HepG2 (cell line): ENCODE measurements at regions not wholly inside any gene's neighbourhood (a gene's known extent, or its start where the extent isn't known, plus 50 kb on each side); places are given as distances from the start of the nearest gene placed in this dataset.

Experiments used
- CREB1 ChIP-seq, 2 experiments: fragments of 450-650 bp in 1 of 2; IDR thresholded peaks; 2 replicates each; pipeline ENCODE4 v1.6.1; 2016 to 2017; ENCODE audit warnings: control low read depth in 1 of 2, mild to moderate bottlenecking in 1 of 2, missing compliant biosample characterization in 1 of 2, missing genetic modification characterization in 1 of 2
- ELF1 ChIP-seq: sonication (generic); formaldehyde crosslinking; IDR thresholded peaks from 2 replicates; pipeline ENCODE4 v1.4.0; 2020; ENCODE audit warnings: missing genetic modification reagents
- GABPB1 ChIP-seq: IDR thresholded peaks from 2 replicates; pipeline ENCODE4 v1.6.1; 2016; ENCODE audit warnings: mild to moderate bottlenecking, missing genetic modification reagents, moderate library complexity, missing compliant biosample characterization
- MYC ChIP-seq: sonication (generic); formaldehyde crosslinking; IDR thresholded peaks from 2 replicates; pipeline ENCODE4 v1.9.0; 2021; ENCODE audit warnings: missing genetic modification reagents, borderline replicate concordance
- PHF21A ChIP-seq: sonication (generic); formaldehyde crosslinking; IDR thresholded peaks from 2 replicates; pipeline ENCODE4 v1.5.0; 2020; ENCODE audit warnings: mild to moderate bottlenecking, missing genetic modification reagents
- RBM22 ChIP-seq: fragments of 200-400 bp; formaldehyde crosslinking; optimal IDR thresholded peaks from 2 replicates; pipeline ENCODE3; 2017; ENCODE audit warnings: mild to moderate bottlenecking, low read length, moderate library complexity
- REPIN1 ChIP-seq: sonication (generic); formaldehyde crosslinking; IDR thresholded peaks from 2 replicates; pipeline ENCODE4 v1.8.0; 2022; ENCODE audit warnings: missing genetic modification reagents, low read depth, mild to moderate bottlenecking, borderline replicate concordance
- SOX13 ChIP-seq, 3 experiments: fragments of 450-650 bp in 1 of 3; sonication (generic) in 1 of 3; formaldehyde crosslinking in 1 of 3; IDR thresholded peaks in 2 of 3; conservative IDR thresholded peaks in 1 of 3; 2 replicates each; pipeline versions ENCODE4 v1.5.0 to v1.6.1; 2016 to 2020; ENCODE audit warnings: antibody characterized with exemption in 1 of 3, mild to moderate bottlenecking in 1 of 3, missing compliant biosample characterization in 1 of 3, missing genetic modification reagents in 1 of 3, moderate library complexity in 1 of 3
- SUZ12 ChIP-seq: fragments of 150-350 bp; IDR thresholded peaks from 2 replicates; pipeline ENCODE4 v1.6.1; 2014; ENCODE audit warnings: low read depth, low read length
- TCF12 ChIP-seq, 2 experiments: fragments of 450-650 bp in 1 of 2; sonication (generic) in 1 of 2; formaldehyde crosslinking in 1 of 2; IDR thresholded peaks; 2 replicates each; pipeline versions ENCODE4 v1.6.1 to v1.8.0; 2017 to 2022; ENCODE audit warnings: antibody characterized with exemption in 1 of 2, mild to moderate bottlenecking in 1 of 2, missing genetic modification reagents in 1 of 2, moderate library complexity in 1 of 2
- XRCC5 ChIP-seq: fragments of 200-400 bp; formaldehyde crosslinking; optimal IDR thresholded peaks from 2 replicates; pipeline ENCODE3; 2017; ENCODE audit warnings: mild to moderate bottlenecking, low read length
- YEATS2 ChIP-seq: sonication (generic); formaldehyde crosslinking; IDR thresholded peaks from 2 replicates; pipeline ENCODE4 v1.4.0; 2020; ENCODE audit warnings: missing genetic modification reagents, borderline replicate concordance
- ZBTB20 ChIP-seq: sonication (generic); formaldehyde crosslinking; IDR thresholded peaks from 2 replicates; pipeline ENCODE4 v1.8.1; 2023; ENCODE audit warnings: missing genetic modification reagents, low read depth, mild to moderate bottlenecking, borderline replicate concordance
- ZFP36L1 ChIP-seq: sonication (generic); formaldehyde crosslinking; IDR thresholded peaks from 2 replicates; pipeline ENCODE4 v1.8.0; 2022; ENCODE audit warnings: mild to moderate bottlenecking, missing genetic modification reagents, moderate library complexity
- ZIK1 ChIP-seq: sonication (generic); formaldehyde crosslinking; IDR thresholded peaks from 2 replicates; pipeline ENCODE4 v1.5.0; 2020; ENCODE audit warnings: mild to moderate bottlenecking, low read depth, missing genetic modification reagents, borderline replicate concordance
- ZNF33B ChIP-seq: sonication (generic); formaldehyde crosslinking; IDR thresholded peaks from 2 replicates; pipeline ENCODE4 v1.5.1; 2020; ENCODE audit warnings: mild to moderate bottlenecking, missing genetic modification reagents
- TF ChIP-seq, protein P1 (sequence below): sonication (generic); formaldehyde crosslinking; IDR thresholded peaks from 2 replicates; pipeline ENCODE4 v1.9.0; 2022; ENCODE audit warnings: missing genetic modification reagents, mild to moderate bottlenecking, borderline replicate concordance
- TF ChIP-seq, protein P2 (sequence below): sonication (generic); formaldehyde crosslinking; IDR thresholded peaks from 2 replicates; pipeline ENCODE4 v1.4.0; 2020; ENCODE audit warnings: missing genetic modification reagents, borderline replicate concordance
- TF ChIP-seq, protein P3 (sequence below): sonication (generic); formaldehyde crosslinking; IDR thresholded peaks from 2 replicates; pipeline ENCODE4 v1.4.0; 2020; ENCODE audit warnings: missing genetic modification reagents, borderline replicate concordance
- TF ChIP-seq, protein P4 (sequence below): sonication (generic); formaldehyde crosslinking; IDR thresholded peaks from 2 replicates; pipeline ENCODE4 v1.4.0; 2020; ENCODE audit warnings: missing genetic modification reagents

DNA sequence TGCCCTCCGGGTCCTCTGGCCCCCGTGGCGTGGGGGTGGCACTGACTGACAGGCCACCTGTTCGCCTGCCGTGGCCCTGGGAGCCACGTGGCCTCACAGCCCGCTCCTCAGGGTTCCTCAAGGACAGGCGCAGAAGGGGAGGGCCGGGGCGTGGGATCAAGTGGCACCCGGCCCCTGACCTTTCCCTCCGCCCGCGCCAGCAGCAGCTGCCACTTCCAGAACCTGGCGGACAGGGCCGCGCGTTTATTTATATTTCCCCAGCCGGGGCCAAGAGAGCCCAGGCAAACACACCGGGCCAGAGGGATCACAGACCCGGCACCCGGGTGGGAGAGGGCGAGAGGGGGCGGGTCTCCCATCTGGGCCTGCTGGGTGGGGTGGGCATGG is 92.6 kb downstream of the RFLNA start (continued):
- TF ChIP-seq, protein P1, sequence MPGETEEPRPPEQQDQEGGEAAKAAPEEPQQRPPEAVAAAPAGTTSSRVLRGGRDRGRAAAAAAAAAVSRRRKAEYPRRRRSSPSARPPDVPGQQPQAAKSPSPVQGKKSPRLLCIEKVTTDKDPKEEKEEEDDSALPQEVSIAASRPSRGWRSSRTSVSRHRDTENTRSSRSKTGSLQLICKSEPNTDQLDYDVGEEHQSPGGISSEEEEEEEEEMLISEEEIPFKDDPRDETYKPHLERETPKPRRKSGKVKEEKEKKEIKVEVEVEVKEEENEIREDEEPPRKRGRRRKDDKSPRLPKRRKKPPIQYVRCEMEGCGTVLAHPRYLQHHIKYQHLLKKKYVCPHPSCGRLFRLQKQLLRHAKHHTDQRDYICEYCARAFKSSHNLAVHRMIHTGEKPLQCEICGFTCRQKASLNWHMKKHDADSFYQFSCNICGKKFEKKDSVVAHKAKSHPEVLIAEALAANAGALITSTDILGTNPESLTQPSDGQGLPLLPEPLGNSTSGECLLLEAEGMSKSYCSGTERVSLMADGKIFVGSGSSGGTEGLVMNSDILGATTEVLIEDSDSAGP (CRISPR knock-in tag) = peak; percentile 41; the same call in 1 of the 2 replicates
- TF ChIP-seq SUZ12 (no peak), ZBTB20 (peak; percentile 39; the same call in 1 of the 2 replicates), RBM22 (peak; percentile 38), ZIK1 (CRISPR knock-in tag) (no peak), MYC (peak; percentile 85), PHF21A (peak; percentile 73), ELF1 (no peak), REPIN1 (CRISPR knock-in tag) (0 out of 2 replicates have a peak, but pooled peaks have one; percentile 33), ZNF33B (CRISPR knock-in tag) (0 out of 2 replicates have a peak, but pooled peaks have one; percentile 50), XRCC5 (peak; percentile 41), GABPB1 (CRISPR knock-in tag) (peak; percentile 43; the same call in 1 of the 2 replicates), TCF12 (IDR thresholded peaks at IDR 0.05) (no peak), TCF12 (CRISPR knock-in tag; IDR thresholded peaks at IDR 0.05) (no peak), SOX13 (IDR thresholded peaks at IDR 0.05) (no peak), SOX13 (CRISPR knock-in tag; conservative IDR thresholded peaks at IDR 0.05 in 1 of 2, IDR thresholded peaks at IDR 0.05 in 1 of 2) (peak in 1 of 2 experiments; percentile 35; a peak in 1 of 4 replicates), CREB1 (IDR thresholded peaks at IDR 0.05) (no peak), CREB1 (CRISPR knock-in tag; IDR thresholded peaks at IDR 0.05) (no peak), YEATS2 (no peak), ZFP36L1 (CRISPR knock-in tag) (no peak)
- TF ChIP-seq, protein P2, sequence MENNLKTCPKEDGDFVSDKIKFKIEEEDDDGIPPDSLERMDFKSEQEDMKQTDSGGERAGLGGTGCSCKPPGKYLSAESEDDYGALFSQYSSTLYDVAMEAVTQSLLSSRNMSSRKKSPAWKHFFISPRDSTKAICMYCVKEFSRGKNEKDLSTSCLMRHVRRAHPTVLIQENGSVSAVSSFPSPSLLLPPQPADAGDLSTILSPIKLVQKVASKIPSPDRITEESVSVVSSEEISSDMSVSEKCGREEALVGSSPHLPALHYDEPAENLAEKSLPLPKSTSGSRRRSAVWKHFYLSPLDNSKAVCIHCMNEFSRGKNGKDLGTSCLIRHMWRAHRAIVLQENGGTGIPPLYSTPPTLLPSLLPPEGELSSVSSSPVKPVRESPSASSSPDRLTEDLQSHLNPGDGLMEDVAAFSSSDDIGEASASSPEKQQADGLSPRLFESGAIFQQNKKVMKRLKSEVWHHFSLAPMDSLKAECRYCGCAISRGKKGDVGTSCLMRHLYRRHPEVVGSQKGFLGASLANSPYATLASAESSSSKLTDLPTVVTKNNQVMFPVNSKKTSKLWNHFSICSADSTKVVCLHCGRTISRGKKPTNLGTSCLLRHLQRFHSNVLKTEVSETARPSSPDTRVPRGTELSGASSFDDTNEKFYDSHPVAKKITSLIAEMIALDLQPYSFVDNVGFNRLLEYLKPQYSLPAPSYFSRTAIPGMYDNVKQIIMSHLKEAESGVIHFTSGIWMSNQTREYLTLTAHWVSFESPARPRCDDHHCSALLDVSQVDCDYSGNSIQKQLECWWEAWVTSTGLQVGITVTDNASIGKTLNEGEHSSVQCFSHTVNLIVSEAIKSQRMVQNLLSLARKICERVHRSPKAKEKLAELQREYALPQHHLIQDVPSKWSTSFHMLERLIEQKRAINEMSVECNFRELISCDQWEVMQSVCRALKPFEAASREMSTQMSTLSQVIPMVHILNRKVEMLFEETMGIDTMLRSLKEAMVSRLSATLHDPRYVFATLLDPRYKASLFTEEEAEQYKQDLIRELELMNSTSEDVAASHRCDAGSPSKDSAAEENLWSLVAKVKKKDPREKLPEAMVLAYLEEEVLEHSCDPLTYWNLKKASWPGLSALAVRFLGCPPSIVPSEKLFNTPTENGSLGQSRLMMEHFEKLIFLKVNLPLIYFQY (CRISPR knock-in tag) = peak; percentile 72; the same call in 1 of the 2 replicates
- TF ChIP-seq, protein P3, sequence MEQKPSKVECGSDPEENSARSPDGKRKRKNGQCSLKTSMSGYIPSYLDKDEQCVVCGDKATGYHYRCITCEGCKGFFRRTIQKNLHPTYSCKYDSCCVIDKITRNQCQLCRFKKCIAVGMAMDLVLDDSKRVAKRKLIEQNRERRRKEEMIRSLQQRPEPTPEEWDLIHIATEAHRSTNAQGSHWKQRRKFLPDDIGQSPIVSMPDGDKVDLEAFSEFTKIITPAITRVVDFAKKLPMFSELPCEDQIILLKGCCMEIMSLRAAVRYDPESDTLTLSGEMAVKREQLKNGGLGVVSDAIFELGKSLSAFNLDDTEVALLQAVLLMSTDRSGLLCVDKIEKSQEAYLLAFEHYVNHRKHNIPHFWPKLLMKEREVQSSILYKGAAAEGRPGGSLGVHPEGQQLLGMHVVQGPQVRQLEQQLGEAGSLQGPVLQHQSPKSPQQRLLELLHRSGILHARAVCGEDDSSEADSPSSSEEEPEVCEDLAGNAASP (CRISPR knock-in tag) = peak; percentile 74; the same call in 1 of the 2 replicates
- TF ChIP-seq, protein P4, sequence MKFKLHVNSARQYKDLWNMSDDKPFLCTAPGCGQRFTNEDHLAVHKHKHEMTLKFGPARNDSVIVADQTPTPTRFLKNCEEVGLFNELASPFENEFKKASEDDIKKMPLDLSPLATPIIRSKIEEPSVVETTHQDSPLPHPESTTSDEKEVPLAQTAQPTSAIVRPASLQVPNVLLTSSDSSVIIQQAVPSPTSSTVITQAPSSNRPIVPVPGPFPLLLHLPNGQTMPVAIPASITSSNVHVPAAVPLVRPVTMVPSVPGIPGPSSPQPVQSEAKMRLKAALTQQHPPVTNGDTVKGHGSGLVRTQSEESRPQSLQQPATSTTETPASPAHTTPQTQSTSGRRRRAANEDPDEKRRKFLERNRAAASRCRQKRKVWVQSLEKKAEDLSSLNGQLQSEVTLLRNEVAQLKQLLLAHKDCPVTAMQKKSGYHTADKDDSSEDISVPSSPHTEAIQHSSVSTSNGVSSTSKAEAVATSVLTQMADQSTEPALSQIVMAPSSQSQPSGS (CRISPR knock-in tag) = 0 out of 2 replicates have a peak, but pooled peaks have one; percentile 13
